ENCODE measurements at regions not wholly inside any gene's neighbourhood (a gene's known extent, or its start where the extent isn't known, plus 50 kb on each side); places are given as distances from the start of the nearest gene placed in this dataset.

DNA sequence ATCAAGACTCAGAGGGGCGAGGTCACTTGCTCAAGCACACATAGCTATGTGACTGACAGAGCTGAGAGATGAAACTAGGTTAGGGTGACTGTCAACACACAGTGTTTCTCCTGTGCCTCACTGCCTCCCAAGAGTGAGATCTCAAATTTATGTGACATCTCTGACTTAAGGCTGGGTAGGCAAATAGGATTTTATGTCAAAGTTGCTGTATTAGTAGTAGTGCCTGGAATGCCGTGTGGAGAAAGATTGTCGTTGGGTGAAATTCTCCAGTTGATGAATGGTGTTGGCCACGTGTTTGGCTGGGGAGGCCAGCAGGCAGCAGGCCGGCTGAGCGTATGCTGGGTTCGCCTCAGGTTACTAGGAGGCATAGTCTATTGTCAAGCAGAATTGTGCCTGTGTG, 148.3 kb upstream of the BMPER start:
- Histone ChIP-seq H3K27ac (ENCODE audit: low read depth, low read length) (no peak overlapping the region), H3K27me3 (ENCODE audit: control insufficient read depth, insufficient read depth, low read length) (no peaks in the 10 kb centered on the region), H3K9me3 (ENCODE audit: control insufficient read depth, insufficient read depth, low read length) (no peaks in the 10 kb centered on the region), H3K4me3 (ENCODE audit: low read depth, low read length) (no peak overlapping the region)
- TF ChIP-seq, protein P1, sequence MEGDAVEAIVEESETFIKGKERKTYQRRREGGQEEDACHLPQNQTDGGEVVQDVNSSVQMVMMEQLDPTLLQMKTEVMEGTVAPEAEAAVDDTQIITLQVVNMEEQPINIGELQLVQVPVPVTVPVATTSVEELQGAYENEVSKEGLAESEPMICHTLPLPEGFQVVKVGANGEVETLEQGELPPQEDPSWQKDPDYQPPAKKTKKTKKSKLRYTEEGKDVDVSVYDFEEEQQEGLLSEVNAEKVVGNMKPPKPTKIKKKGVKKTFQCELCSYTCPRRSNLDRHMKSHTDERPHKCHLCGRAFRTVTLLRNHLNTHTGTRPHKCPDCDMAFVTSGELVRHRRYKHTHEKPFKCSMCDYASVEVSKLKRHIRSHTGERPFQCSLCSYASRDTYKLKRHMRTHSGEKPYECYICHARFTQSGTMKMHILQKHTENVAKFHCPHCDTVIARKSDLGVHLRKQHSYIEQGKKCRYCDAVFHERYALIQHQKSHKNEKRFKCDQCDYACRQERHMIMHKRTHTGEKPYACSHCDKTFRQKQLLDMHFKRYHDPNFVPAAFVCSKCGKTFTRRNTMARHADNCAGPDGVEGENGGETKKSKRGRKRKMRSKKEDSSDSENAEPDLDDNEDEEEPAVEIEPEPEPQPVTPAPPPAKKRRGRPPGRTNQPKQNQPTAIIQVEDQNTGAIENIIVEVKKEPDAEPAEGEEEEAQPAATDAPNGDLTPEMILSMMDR (IDR thresholded peaks at IDR 0.05; ENCODE audit: low read depth, low read length) = no peak
- POLR2A ChIA-PET = no interaction called here
- CTCF ChIA-PET = interaction anchor here (0.6 to 7.1 kb wide), 5 partner anchors 129 to 176 kb away, joined by 3 to 38 read pairs (median 5); no protein-coding TSS in a partner anchor
- DNase-seq (ENCODE audit: low read depth, low spot score) = no peak

- CTCF ChIA-PET = interaction anchor here (0.5 to 7.1 kb wide), 16 partner anchors 8 to 346 kb away, joined by 3 to 38 read pairs (median 4); partner anchors contain the start of gene BMPER
- Histone ChIP-seq H3K4me3 (ENCODE audit: low read depth, low read length) (no peak overlapping the region), H3K9me3 (ENCODE audit: control insufficient read depth, insufficient read depth, low read length) (no peaks in the 10 kb centered on the region), H3K27ac (ENCODE audit: low read depth, low read length) (no peak overlapping the region), H3K27me3 (ENCODE audit: control insufficient read depth, insufficient read depth, low read length) (no peaks in the 10 kb centered on the region)
- TF ChIP-seq, protein P1 (IDR thresholded peaks at IDR 0.05; ENCODE audit: low read depth, low read length) = peak; percentile 55
- POLR2A ChIA-PET = no interaction called here
- DNase-seq (ENCODE audit: low read depth, low spot score) = no peak
These were observed 147.7 kb upstream of the BMPER start for GRCh38 chr7:33757563-33758165.

DNA sequence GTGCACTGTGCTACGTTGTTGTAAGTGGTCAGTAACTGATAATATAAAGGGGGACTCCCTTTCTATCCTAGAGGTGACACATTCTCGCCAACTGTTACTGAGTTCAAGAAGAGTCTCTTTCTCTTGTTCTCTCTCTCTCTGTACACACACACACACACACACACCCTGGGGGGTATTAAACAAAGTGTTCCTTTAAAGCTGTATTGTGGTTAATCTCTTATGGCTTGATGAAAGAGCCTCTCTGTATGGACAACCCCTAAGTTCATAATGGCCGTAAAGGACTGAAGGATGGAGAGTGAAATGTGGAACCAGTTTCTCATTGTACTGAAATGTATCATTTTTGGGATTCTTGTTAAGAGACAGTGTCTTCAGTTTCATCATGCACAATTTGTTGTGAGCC, 145.2 kb upstream of the BMPER start:
- TF ChIP-seq, protein P1 (IDR thresholded peaks at IDR 0.05; ENCODE audit: low read depth, low read length) = no peak
- ChIA-PET POLR2A (no interaction called here), CTCF (interaction anchor here (0.6 to 7.1 kb wide), 3 partner anchors 145 to 222 kb away, joined by 3 to 38 read pairs (median 5); no protein-coding TSS in a partner anchor)
- H3K27ac ChIP-seq (ENCODE audit: low read depth, low read length) = no peak overlapping the region
- no peak for DNase-seq (ENCODE audit: low read depth, low spot score)
- H3K9me3 ChIP-seq (ENCODE audit: control insufficient read depth, insufficient read depth, low read length) = no peaks in the 10 kb centered on the region
- H3K4me3 ChIP-seq (ENCODE audit: low read depth, low read length) = no peak overlapping the region
- H3K27me3 ChIP-seq (ENCODE audit: control insufficient read depth, insufficient read depth, low read length) = no peaks in the 10 kb centered on the region

DNA sequence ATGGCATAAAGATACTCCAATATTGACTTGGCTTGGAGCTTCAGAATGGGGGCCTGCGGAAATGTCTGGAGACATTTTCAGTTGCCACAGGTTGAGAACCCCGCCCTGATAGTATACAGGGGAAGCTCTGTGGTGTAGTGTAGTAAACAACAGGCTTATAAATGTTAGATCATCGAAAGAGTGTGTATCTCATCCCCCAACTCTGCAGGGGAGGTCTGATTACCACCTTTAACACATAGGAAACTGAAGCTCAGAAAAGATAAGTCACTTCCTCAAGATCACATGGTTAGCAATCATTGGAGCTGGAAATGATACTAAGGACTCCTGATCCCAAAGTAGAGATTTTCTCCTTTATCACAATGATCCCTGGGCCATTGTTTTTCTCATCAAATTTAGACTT, 144.5 kb upstream of the BMPER start:
- no peak for DNase-seq (ENCODE audit: low read depth, low spot score)
- Histone ChIP-seq H3K4me3 (ENCODE audit: low read depth, low read length) (no peak overlapping the region), H3K27me3 (ENCODE audit: control insufficient read depth, insufficient read depth, low read length) (no peaks in the 10 kb centered on the region), H3K9me3 (ENCODE audit: control insufficient read depth, insufficient read depth, low read length) (no peaks in the 10 kb centered on the region), H3K27ac (ENCODE audit: low read depth, low read length) (no peak overlapping the region)
- CTCF ChIA-PET = interaction anchor here (0.6 to 7.1 kb wide), 3 partner anchors 144 to 222 kb away, joined by 3 to 38 read pairs (median 5); no protein-coding TSS in a partner anchor
- POLR2A ChIA-PET = no interaction called here
- TF ChIP-seq, protein P1 (IDR thresholded peaks at IDR 0.05; ENCODE audit: low read depth, low read length) = no peak

GRCh38 chr7:33761449-33762080, 143.8 kb upstream of the BMPER start:
- H3K27ac ChIP-seq (ENCODE audit: low read depth, low read length) = no peak overlapping the region
- ChIA-PET POLR2A (no interaction called here), CTCF (interaction anchor here (7.1 kb wide), 1 partner anchor 171 kb away, joined by 38 read pairs; no protein-coding TSS in a partner anchor)
- no peak overlapping the region for H3K4me3 ChIP-seq (ENCODE audit: low read depth, low read length)
- H3K9me3 ChIP-seq (ENCODE audit: control insufficient read depth, insufficient read depth, low read length) = no peaks in the 10 kb centered on the region
- H3K27me3 ChIP-seq (ENCODE audit: control insufficient read depth, insufficient read depth, low read length) = no peaks in the 10 kb centered on the region
- TF ChIP-seq, protein P1 (IDR thresholded peaks at IDR 0.05; ENCODE audit: low read depth, low read length) = no peak
- no peak for DNase-seq (ENCODE audit: low read depth, low spot score)

Data from AG04450 (cell line).